Smooth muscle cell (in vitro differentiated cells): ENCODE measurements at regions not wholly inside any gene's neighbourhood (a gene's known extent, or its start where the extent isn't known, plus 50 kb on each side); places are given as distances from the start of the nearest gene placed in this dataset.

Source experiments
- DNase-seq: peaks from one replicate; lab custom pipeline; 2025; ENCODE audit not compliant: unreplicated experiment; lab: John Stamatoyannopoulos, UW
- H2AFZ ChIP-seq: fragments of 200-600 bp; sonication (generic); 2 replicates; pipeline ENCODE4 v1.6.0; 2016; ENCODE audit warnings: antibody characterized with exemption, low read depth, mild to moderate bottlenecking
- H3F3A ChIP-seq: fragments of 200-600 bp; sonication (generic); 2 replicates; pipeline ENCODE4 v1.6.0; 2017; ENCODE audit warnings: antibody characterized with exemption, low read depth
- H3K27ac ChIP-seq: fragments of 200-600 bp; sonication (generic); 2 replicates; pipeline ENCODE4 v1.5.1; 2016; ENCODE audit warnings: low read depth, mild to moderate bottlenecking
- H3K27me3 ChIP-seq: fragments of 200-600 bp; sonication (generic); 2 replicates; pipeline ENCODE4 v1.6.1; 2016; ENCODE audit warnings: low read depth, mild to moderate bottlenecking
- H3K36me3 ChIP-seq: fragments of 200-600 bp; sonication (generic); 2 replicates; pipeline ENCODE4 v1.5.1; 2016; ENCODE audit warnings: low read depth
- H3K4me1 ChIP-seq: fragments of 200-600 bp; sonication (generic); 2 replicates; pipeline ENCODE4 v1.5.1; 2016; ENCODE audit warnings: low read depth
- H3K4me2 ChIP-seq: fragments of 200-600 bp; sonication (generic); 2 replicates; pipeline ENCODE4 v1.6.0; 2016; ENCODE audit warnings: mild to moderate bottlenecking
- H3K4me3 ChIP-seq: fragments of 200-600 bp; sonication (generic); 2 replicates; pipeline ENCODE4 v1.5.1; 2016; ENCODE audit warnings: mild to moderate bottlenecking
- H3K79me2 ChIP-seq: fragments of 200-600 bp; sonication (generic); 2 replicates; pipeline ENCODE4 v1.6.0; 2016; ENCODE audit warnings: low read depth, mild to moderate bottlenecking
- H3K9ac ChIP-seq: fragments of 200-600 bp; sonication (generic); 2 replicates; pipeline ENCODE4 v1.6.0; 2016; ENCODE audit warnings: low read depth
- H3K9me3 ChIP-seq: fragments of 200-600 bp; sonication (generic); replicated peaks from 2 replicates; pipeline ENCODE4 v1.5.1; 2016; ENCODE audit warnings: low read depth
- H4K20me1 ChIP-seq: fragments of 200-600 bp; sonication (generic); 2 replicates; pipeline ENCODE4 v1.6.0; 2016; ENCODE audit warnings: low read depth
- CTCF ChIP-seq: fragments of 200-600 bp; sonication (generic); IDR thresholded peaks from 2 replicates; pipeline ENCODE4 v1.5.1; 2017; ENCODE audit warnings: borderline replicate concordance, mild to moderate bottlenecking, antibody characterized with exemption; ENCODE audit not compliant: insufficient read depth, poor library complexity, severe bottlenecking
- WGBS: methylation state at CpG from one replicate; pipeline ENCODE4 v1.1.7; 2016; ENCODE audit warnings: low lambda C conversion rate; 5-methylcytosine and 5-hydroxymethylcytosine counted together

GRCh38 chr9:115864581-115864980 is 289.0 kb upstream of the PAPPA start:
- Histone ChIP-seq H3K79me2 (no peaks in the 10 kb centered on the region), H3K4me3 (no peak overlapping the region), H3K4me2 (no peak overlapping the region), H3K36me3 (no peaks in the 10 kb centered on the region), H3F3A (no peaks in the 10 kb centered on the region), H3K4me1 (no peaks in the 10 kb centered on the region), H3K9me3 (no peaks in the 10 kb centered on the region), H4K20me1 (no peaks in the 10 kb centered on the region), H2AFZ (no peak overlapping the region), H3K9ac (no peak overlapping the region), H3K27ac (no peak overlapping the region), H3K27me3 (no peaks in the 10 kb centered on the region)
- no peak for DNase-seq
- no peak for TF ChIP-seq CTCF

GRCh38 chr9:115867326-115867725 is 286.3 kb upstream of the PAPPA start:
- no peaks in the 10 kb centered on the region for H3K79me2 ChIP-seq
- H4K20me1 ChIP-seq = no peaks in the 10 kb centered on the region
- no peak for TF ChIP-seq CTCF
- H3K4me3 ChIP-seq = no peak overlapping the region
- H3F3A ChIP-seq = no peaks in the 10 kb centered on the region
- no peak overlapping the region for H3K4me2 ChIP-seq
- H3K9ac ChIP-seq = no peak overlapping the region
- H2AFZ ChIP-seq = no peak overlapping the region
- H3K27ac ChIP-seq = no peak overlapping the region
- no peak for DNase-seq
- no peaks in the 10 kb centered on the region for H3K27me3 ChIP-seq
- no peaks in the 10 kb centered on the region for H3K4me1 ChIP-seq
- no peaks in the 10 kb centered on the region for H3K9me3 ChIP-seq
- no peaks in the 10 kb centered on the region for H3K36me3 ChIP-seq

- Histone ChIP-seq H3K27ac (no peak overlapping the region), H3F3A (no peaks in the 10 kb centered on the region), H3K27me3 (no peaks in the 10 kb centered on the region), H3K4me1 (no peaks in the 10 kb centered on the region), H3K36me3 (no peaks in the 10 kb centered on the region), H3K4me3 (no peak overlapping the region), H3K9me3 (no peaks in the 10 kb centered on the region), H3K79me2 (no peaks in the 10 kb centered on the region), H2AFZ (no peak overlapping the region), H3K9ac (no peak overlapping the region), H4K20me1 (no peaks in the 10 kb centered on the region), H3K4me2 (no peak overlapping the region)
- DNase-seq = no peak
- no peak for TF ChIP-seq CTCF
- 96% methylated on average over 3 of the region's 3 CpGs for WGBS
These were observed 275.6 kb upstream of the PAPPA start for GRCh38 chr9:115877852-115878438.

GRCh38 chr9:115879451-115879850 is 274.1 kb upstream of the PAPPA start:
- WGBS = 42% methylated on average over 3 of the region's 3 CpGs
- Histone ChIP-seq H4K20me1 (no peaks in the 10 kb centered on the region), H3K36me3 (no peaks in the 10 kb centered on the region), H2AFZ (no peak overlapping the region), H3K79me2 (no peaks in the 10 kb centered on the region), H3K27ac (no peak overlapping the region), H3K4me1 (no peaks in the 10 kb centered on the region), H3K9ac (no peak overlapping the region), H3K9me3 (no peaks in the 10 kb centered on the region), H3K4me3 (no peak overlapping the region), H3K4me2 (no peak overlapping the region), H3F3A (no peaks in the 10 kb centered on the region), H3K27me3 (no peaks in the 10 kb centered on the region)
- no peak for DNase-seq
- no peak for TF ChIP-seq CTCF
